GM21360 (cell line): ENCODE measurements at regions not wholly inside any gene's neighbourhood (a gene's known extent, or its start where the extent isn't known, plus 50 kb on each side); places are given as distances from the start of the nearest gene placed in this dataset.
"Not testable (repeated sequence)": the region's sequence is repeated elsewhere in the genome, so short reads cannot be mapped to it uniquely, and the experiment has no call there.

Experiments
- ATAC-seq: cut with Tn5 transposase; IDR thresholded peaks from one replicate; pipeline ENCODE4 v1.9.1; 2021; ENCODE audit warnings: mild to moderate bottlenecking, moderate library complexity; ENCODE audit not compliant: unreplicated experiment

DNA sequence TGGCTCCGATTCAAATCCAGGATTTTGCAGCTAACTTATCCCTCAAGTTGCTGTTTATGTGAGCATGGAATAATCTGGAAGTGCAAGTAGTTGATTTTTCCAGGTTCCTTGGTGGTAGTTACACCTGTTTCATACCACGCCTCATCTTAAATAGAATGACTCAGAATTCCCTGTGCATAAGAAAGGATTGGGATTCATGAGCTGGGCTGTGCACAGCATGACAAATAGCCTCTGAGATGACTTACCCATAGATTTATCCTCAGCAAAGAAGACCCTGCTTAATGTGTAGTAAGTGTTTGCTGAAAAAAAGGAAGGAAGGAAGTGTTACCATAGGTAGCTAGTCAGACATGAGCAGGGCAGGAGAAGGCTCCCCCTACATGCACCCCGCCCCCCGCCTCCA is 777.7 kb upstream of the ADGRL3 start:
- no peak for ATAC-seq

DNA sequence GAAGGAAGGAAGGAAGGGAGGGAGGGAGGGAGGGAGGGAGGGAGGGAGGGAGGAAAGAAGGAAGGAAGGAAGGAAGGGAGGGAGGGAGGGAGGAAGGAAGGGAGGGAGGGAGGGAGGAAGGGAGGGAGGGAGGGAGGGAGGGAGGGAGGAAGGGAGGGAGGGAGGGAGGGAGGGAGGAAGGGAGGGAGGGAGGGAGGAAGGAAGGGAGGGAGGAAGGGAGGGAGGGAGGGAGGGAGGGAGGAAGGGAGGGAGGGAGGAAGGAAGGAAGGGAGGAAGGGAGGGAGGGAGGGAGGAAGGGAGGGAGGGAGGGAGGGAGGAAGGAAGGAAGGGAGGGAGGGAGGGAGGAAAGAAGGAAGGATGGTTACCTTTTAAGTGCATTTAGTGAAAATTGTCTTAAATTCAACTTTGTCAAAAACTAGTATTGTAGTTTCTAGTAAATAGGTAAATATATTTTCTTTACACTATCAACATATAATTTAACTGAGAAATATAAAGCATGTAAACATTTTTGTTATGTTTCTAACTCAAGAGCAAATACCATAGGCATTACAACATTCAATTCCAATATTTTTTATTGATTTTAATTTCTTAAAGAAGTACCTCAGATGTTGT is 776.4 kb upstream of the ADGRL3 start:
- not testable (repeated sequence) for ATAC-seq

DNA sequence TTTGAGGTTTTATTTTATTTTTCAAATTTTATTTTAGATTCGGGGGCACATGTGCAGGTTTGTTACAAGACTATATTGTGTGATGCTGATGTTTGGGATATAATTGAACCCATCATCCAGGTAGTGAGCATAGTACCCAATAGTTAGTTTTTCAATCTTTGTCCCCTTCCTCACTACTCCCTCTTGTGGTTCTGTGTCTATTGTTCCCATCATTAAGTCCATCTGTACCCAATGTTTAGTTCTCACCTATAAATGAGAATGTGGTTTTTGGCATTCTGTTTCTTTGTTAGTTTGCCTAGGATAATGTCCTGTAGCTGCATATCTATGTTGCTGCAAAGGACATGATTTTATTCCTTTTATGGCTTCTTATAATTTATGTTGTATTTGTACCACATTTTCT is 767.2 kb upstream of the ADGRL3 start:
- ATAC-seq = no peak

DNA sequence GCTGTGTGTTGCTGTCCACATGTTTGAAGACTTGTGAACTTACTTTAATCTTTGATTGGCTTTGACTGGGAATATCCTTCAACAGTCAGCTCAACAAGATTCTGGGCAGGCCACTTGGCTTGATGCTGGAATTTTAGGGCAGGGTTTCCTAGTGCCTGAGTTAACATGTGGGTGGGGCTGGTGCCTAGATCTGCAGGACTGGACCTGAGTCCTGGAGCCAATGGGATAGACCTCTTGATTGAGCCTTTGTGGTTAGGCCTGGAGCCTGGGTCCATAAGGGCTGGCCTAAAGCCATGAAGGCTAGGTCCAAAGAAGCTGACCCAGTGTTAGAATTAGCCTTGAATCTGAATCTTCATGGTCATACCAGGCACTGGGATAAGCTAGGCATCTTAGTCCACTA is 757.1 kb upstream of the ADGRL3 start:
- no peak for ATAC-seq

DNA sequence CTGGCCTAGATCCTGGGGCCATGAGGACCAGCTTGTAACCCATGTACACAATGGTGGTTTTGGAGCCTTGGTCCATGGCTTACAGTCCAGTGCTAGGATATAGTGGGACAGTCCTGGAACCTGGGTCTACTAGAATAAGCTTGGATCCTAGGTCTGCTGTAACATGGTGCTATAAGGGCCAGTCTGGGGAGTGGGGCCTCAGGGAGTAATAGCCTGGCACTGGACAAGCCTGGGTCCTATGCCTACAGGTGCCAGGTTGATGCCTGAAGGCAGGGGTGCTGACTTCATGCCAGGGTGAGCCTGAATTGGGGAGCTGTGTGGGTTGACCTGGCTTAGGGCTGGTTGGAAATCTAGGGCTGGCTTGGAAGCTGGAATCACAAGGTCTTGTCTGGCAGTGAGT is 756.3 kb upstream of the ADGRL3 start:
- no peak for ATAC-seq

DNA sequence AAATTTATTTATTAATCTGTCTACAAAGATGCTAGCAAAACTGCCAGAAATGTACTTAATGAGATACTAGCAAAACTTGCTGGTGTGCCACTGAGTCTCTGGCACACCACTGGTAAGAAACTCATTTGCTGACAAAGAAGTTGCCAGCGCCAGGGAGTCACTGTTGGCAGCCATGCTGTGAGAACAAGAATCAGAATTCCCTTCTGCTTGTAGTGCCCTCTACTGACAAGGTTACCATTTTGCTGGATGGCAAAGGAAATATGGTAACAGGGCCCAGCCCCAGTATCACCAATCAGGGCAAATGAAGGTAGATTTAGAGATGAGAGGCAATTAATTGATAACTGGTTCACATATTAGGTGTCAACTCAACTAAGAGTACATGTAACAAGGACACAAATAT is 750.1 kb upstream of the ADGRL3 start:
- no peak for ATAC-seq

DNA sequence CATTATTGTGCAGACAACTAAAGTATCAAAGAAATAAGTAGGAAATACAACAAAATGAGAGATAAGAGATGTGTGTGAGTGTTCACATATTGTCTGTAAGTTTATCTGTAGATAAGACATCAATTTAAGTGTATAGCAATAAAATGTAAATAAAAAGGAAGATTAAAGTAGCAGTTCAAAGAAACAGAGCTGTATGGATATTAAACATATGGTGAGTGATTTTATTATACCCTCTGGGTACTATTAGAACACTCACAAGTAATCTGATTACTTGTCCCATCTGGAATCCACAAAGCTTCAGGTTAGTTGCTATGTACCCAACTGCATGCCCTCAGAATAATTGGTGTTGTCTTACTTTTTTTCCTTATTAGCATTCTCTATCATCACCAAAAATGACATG is 747.9 kb upstream of the ADGRL3 start:
- ATAC-seq = no peak

DNA sequence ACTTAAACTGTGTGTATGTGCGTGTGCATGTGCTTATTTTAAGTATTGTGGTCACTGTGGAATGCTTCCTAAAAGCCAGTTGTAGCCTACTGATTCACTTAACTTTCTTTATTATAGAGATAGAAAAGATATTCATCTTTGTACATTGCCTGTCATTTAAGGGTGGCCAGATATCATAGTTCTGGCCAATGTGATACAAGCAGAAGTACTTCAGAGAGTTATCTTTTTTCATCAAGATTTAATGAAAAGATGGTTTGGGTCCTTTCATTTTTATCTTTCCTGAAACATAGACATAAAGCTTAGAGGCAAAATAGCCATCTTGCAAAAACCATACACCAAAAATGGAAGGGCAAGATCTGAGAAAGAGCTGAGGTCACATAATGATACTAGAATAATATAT is 744.7 kb upstream of the ADGRL3 start:
- ATAC-seq = no peak

DNA sequence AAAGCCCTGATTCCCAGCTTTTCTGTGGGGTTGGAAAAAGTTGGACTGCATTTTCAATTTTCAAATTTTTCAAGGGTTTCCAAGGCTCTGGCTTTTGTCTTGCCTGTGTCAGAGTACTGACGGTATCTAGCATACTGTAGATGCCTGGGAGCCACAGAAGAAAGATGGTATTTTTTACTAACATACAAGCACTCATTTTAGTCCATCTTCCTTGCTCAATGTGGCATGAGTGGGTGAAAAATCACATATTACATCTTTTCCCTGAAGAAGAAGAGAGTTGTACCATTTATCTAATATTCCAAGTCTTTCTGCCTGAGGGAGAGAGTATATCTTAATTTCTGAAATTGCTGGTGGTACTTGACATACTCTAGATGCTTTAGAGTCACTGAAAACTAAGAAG is 738.6 kb upstream of the ADGRL3 start:
- no peak for ATAC-seq

DNA sequence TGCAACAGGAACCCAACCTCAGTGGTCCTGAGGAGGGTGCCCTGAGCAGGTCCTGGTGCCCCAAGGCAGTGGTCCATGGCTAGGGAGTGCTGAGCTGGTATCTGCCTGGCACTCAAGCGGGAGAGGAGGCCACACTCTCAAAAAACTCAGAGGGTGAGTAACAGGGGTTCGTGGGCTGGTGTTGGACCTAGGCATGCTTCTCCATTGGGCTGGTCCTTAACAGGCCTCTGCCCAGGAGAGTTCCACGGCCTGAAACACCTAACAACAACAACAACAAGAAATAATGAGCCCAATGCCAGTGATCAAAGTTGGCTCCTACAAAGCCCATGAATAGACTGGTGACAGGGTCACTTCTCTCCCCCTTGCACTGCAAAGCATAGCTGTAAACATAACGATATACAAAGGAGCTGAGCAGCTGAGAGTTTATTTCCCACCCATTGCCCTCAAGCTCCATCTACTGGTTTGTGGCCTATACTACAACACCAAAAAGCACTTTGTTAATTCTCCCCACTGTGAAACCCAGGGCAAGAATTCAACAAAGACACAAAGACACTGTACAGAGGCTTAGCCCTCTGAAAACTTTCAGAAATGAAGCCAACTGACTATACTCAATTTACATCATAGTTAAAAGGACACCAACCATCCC is 736.1 kb upstream of the ADGRL3 start:
- no peak for ATAC-seq

DNA sequence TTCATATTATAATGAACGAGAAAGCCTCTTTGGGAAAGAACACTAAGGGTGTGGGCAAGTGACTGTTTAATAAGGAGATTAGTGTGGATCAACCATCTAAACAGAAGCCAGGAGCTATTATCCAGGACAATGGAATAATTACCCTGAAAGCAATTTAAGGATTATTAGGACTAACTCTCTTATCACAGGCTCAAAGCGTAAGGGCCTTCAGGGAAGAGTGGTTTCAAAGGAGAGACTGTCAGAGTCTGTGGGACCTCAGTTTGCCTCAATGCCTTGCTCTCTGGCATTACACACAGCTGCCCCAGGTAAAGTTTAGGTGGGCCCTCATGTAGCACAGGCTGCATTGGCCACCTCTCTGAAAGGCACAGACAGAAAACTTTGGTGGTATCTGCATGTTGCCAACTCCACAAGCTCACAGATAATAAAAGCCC is 717.2 kb upstream of the ADGRL3 start:
- ATAC-seq = no peak

DNA sequence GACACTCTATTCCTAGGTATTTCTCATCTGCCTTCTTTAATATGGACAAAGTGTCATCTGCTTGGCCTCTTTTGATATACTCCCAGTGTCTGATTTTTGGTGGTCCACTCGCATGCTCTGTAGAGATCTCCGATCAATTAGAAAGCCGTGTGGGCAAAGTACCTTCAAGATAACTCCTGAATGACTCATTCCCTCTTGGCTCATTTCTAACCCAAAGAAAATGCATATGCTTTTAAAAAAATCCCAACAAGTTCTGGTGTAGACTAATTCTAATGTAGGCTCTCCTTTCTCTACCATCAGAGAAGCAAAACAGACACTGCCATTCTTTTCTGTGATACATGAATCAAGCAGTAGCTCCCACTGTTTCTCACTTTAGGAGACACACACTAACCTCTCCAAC is 714.9 kb upstream of the ADGRL3 start:
- no peak for ATAC-seq

DNA sequence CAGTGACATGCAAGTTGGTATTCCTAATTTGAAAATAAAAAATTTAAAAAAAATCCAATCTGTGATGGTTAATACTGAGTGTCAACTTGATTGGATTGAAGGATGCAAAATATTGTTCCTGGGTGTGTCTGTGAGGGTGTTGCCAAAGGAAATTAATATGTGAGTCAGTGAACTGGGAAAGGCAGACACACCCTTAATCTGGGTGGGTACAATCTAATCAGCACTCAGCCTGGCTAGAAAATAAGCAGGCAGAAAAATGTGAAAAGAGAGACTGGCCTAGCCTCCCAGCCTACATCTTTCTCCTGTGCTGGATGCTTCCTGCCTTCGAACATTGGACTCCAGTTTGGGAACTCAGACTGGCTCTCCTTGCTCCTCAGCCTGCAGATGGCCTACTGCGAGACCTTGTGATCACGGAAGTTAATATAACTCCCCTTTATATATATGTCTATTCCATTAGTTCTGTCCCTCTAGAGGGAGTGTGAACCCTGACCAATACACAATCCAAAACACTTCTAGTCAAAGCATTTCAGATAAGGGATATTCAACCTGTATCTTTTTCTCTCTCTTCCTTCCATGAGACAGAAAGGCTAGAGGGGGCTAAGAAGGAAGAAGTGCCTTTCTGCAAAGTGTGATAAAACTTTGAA is 712.9 kb upstream of the ADGRL3 start:
- not testable (repeated sequence) for ATAC-seq

DNA sequence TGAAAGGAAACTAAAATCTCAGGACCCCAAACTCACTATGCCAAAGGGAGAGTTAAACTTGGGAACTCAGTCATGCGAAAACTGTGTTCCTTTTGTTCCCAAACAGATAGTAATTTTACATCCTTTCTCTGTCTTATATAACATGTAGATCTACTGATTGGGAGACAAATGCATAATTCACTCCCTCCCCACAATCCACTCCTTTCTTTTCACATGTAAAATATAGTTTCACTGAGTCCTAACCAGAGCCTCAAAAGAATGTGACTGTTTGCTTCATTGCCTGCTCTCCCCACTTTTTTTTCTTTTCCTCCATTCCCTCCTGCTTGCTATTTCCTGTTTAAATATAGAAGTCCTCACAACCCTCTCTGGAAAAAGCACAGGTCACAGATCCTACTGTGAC is 699.3 kb upstream of the ADGRL3 start:
- no peak for ATAC-seq

DNA sequence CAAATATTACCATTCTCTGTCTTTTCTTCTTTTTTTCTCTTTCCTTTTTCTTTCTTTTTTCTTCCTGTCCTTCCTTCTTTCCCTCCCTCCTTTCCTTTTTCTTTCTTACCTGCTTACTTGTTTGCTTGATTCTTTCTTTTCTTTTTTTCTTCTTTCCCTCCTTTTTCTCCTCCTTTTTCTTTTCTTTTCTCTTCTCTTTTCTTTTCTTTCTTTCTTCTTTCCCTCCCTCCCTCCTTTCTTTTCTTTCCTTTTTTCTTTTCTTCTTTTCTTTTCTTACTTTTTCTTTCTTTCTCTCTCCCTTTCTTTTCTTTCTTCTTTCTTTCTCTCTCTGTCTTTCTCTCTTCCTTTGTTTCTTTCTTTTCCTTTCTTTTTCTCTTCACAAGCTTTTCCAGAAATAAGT is 697.4 kb upstream of the ADGRL3 start:
- no peak for ATAC-seq

DNA sequence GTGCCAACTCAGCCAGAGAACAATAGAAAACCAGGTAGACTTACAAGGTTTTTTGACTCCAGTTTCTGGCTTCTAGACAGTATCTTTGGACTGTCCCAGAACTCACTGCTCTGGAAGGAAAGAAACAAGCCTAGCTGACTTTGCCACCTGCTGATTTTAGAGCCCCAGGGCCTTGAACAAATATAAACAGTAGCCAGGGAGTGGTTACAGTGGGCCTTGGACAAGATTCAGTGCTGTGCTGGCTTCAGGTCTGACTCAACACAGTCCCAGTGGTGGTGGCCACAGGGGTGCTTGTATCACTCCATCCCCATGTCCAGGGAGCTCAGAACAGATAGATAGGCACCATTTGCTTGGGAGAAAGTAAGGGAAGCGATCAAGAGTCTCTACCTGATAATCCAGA is 694.1 kb upstream of the ADGRL3 start:
- no peak for ATAC-seq

DNA sequence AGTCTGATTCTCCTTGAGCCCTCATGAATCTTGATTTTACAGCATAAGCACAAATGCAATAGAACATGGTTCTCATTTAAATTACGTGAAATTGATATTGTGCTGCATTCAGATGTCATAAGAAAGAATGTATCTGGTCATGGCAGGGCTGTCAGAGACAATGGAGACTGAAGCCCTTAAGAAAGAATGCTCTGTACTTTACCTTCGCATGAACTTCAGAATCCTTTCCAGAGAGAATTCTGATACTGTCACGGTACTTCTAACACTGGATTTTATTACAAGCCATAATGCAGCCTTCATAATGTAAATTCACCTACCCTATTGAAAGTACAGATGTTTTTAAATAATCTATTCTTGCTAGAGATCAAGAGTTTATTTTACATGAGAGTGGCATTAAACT is 677.9 kb upstream of the ADGRL3 start:
- no peak for ATAC-seq

DNA sequence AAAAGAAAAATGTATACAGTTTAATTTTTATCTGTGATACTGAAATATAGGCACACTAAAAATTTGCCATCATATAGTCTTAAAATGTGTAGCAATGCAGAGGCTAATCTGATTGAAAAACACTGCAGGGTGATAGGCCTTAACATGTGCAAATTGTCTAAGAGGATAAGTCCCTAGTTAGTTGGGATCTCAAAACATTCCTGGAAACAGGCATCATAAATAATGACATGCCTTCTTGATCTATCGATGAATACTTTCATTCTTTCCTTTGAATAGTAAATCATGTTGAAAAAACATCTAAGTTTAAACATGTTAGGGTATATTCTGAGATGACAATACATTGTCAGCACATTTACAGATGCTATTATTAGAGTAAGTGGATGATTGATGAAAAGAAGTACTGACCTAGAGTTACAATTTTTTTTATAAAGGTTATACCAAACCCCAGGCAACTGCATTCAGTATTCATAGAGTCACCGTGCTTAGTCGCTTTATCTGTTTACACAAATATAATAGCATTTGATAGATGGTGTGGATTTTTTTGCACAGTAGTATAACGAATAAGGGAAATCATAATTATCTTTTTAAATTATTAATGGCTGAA is 668.2 kb upstream of the ADGRL3 start:
- ATAC-seq = no peak

DNA sequence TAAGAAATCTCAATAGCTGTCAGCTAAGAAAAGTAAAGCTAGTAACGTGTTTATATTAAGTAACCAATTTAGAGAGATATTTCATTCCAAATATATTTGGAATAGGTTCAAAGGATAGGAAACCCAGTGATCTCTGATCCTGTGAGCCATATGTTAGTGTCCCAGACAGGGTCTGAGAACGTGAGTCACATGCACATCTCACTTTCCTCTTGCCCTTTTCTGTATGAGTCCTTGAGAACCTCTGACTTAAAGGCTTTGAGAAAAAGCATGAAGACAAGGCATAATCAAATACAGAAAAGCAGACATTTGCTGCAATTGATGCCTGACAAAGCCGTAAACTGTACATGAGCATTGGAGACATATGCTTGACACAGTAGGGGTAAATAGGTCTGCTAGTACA is 655.1 kb upstream of the ADGRL3 start:
- no peak for ATAC-seq

DNA sequence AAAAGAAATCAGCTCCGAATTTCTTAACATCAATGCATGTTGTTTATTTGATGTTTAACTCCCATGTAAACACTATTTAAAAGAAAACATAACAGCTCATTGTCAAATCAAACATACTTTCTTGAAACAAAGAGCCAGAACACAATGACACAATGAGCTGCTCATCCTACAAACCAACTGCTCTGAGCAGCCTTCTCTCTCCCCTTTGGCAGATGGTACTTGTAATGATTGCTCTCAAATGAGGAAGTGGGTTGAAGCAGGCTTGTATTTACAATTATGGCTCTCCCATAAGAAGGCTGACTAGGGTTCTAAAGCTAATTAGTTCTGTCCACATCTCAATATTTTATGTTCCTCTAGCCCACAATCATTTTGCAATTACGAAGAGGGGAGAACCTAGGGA is 637.8 kb upstream of the ADGRL3 start:
- ATAC-seq = no peak

DNA sequence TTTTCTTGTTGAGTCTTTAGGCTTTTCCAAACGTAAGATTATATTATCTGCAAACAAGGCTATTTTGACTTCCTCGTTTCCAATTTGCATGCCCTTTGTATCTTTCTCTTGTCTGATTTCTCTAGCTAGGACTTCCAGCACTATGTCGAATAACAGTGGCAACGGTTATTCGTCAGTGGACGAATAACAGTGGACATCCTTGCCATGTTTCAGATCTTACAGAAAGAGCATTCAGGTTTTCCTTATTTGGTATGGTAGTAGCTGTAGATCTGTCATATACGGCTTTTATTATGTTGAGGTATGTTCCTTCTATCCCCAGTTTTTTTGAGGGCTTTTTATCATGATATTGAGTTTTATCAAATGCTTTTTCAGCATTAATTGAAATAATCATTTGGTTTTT is 634.6 kb upstream of the ADGRL3 start:
- ATAC-seq = no peak

DNA sequence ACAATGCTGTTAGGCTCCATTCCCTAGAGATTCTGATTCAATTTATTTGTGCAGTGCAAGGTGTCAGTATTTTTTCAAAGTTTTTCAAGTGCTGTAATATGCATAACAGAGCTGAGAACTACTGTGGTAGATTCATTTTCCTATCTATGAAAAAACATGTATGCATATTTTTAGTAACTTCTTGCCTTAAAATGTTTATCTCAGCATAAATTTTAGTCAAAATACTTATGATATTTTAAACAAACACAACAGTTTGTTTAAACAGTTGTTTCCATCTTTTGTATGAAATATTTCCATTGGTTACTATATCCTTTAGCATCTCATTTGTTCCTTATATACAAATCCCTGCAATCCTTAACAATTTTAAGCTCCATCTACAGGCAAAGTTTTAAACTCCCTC is 624.8 kb upstream of the ADGRL3 start:
- ATAC-seq = no peak
